Uterus (tissue), 2 donors: ENCODE measurements at regions not wholly inside any gene's neighbourhood (a gene's known extent, or its start where the extent isn't known, plus 50 kb on each side); places are given as distances from the start of the nearest gene placed in this dataset.

Experiments
- POLR2A ChIP-seq, 2 donors: fragments of 450-650 bp; IDR thresholded peaks; one replicate each; pipeline ENCODE4 v1.6.1; 2016; ENCODE audit warnings: antibody characterized with exemption in 2 of 2, mild to moderate bottlenecking in 1 of 2, moderate library complexity in 1 of 2
- TF ChIP-seq, protein P1 (sequence below), 4 experiments: fragments of 200-600 bp in 2 of 4; fragments of 450-650 bp in 2 of 4; sonication (generic) in 2 of 4; IDR thresholded peaks; one replicate each; pipeline ENCODE4 v1.5.1; 2016 to 2019; ENCODE audit warnings: antibody characterized with exemption in 4 of 4, mild to moderate bottlenecking in 2 of 4, moderate library complexity in 1 of 4

DNA sequence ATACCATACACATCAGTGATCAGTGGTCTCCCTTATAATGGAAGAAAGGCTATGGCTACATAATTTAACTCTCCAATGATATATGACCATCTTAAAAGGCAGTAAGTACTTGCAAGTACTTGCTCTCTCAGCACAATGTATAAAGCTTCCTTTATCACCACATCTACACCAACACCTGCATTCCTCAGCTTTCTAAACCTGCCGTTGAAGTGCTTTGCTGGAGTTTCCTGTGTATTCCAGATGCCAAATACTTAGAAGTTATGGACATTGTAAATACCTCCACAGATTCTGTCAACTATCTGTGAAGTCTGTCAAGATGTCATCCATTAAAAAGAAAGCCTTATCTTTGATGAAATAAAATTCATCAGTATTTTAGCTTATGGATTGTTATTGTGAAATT lies 335.0 kb upstream of the GALNTL6 start:
- TF ChIP-seq, protein P1, sequence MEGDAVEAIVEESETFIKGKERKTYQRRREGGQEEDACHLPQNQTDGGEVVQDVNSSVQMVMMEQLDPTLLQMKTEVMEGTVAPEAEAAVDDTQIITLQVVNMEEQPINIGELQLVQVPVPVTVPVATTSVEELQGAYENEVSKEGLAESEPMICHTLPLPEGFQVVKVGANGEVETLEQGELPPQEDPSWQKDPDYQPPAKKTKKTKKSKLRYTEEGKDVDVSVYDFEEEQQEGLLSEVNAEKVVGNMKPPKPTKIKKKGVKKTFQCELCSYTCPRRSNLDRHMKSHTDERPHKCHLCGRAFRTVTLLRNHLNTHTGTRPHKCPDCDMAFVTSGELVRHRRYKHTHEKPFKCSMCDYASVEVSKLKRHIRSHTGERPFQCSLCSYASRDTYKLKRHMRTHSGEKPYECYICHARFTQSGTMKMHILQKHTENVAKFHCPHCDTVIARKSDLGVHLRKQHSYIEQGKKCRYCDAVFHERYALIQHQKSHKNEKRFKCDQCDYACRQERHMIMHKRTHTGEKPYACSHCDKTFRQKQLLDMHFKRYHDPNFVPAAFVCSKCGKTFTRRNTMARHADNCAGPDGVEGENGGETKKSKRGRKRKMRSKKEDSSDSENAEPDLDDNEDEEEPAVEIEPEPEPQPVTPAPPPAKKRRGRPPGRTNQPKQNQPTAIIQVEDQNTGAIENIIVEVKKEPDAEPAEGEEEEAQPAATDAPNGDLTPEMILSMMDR (IDR thresholded peaks at IDR 0.05): no peak
- TF ChIP-seq POLR2A (IDR thresholded peaks at IDR 0.05): no peak
